Activated CD4-positive, alpha-beta T cell treated with anti-CD3 and anti-CD28 coated beads for 4 hours (primary cell): ENCODE measurements at regions not wholly inside any gene's neighbourhood (a gene's known extent, or its start where the extent isn't known, plus 50 kb on each side); places are given as distances from the start of the nearest gene placed in this dataset.

Experiments
- DNase-seq, 2 donors: peaks; one replicate each; pipeline ENCODE4 v3.0.0-alpha.2; 2020

DNA sequence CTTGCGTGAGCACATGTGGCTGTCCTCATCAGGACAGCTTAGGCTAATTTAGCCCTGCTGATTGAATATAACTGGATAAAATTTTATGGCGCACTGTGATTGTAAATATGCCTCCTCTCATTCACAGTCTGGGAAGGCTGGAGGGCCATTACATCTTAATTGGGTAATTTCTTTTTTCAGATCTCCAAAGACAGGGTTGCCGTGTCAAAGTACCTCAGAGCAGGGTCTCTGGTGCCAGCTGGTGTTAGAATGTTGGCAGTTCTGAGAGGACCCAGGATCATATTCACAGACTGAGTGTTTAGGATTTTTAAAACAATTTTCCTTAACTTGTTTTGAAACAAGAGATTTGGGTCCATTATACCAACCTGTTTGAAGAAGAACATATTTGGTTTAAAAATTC lies 455.7 kb upstream of the TLE4 start:
- no peak for DNase-seq

DNA sequence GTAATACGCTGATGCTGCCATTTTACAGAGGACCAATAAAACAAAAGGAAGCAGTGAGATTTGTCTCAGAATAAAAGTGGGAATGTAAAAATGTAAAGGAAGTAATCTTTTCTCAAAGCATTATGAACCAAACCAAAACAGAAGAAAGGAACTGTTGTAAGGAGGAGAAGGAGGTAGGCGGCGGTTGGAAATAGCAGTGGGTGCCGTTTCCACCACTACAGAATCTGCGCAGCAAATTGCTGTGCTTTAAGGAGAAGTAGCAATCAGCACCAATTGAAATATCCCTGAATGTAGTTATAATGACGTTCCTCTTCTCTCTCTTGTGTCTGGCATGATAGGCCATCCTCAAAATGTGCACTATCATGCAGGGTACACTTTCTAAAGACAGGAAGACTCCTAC lies 455.1 kb upstream of the TLE4 start:
- no peak for DNase-seq

- DNase-seq = no peak
Measured at GRCh38 chr9:79120533-79120932, 451.2 kb upstream of the TLE4 start.

DNA sequence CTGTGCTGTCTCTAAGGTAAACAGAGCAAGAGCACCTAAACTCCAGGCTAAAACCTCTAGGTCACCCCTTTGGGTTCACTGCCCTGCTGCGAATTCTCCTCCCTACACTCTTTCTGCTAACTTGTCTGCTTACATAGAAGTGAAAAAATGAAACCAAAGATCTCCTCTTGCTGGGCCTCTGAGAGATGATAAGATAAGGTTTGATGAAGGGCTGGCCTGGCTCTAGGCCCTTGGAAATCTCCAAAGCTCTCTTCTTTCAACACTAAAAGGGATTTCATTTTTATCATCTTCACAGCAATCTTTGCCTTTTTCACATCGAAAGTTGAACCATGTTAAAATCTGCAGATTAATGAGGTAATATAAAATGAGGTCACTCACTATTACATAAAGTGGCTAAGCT lies 450.8 kb upstream of the TLE4 start:
- no peak for DNase-seq

GRCh38 chr9:79123415-79123814 lies 448.4 kb upstream of the TLE4 start:
- DNase-seq = no peak

GRCh38 chr9:79127661-79128060 lies 444.1 kb upstream of the TLE4 start:
- DNase-seq = no peak

GRCh38 chr9:79129865-79130480 lies 441.8 kb upstream of the TLE4 start:
- peak in 1 of 2 donors; percentile 1 for DNase-seq

GRCh38 chr9:79131246-79131774 lies 440.5 kb upstream of the TLE4 start:
- no peak for DNase-seq

GRCh38 chr9:79131824-79132377 lies 439.9 kb upstream of the TLE4 start:
- no peak for DNase-seq

GRCh38 chr9:79134654-79135053 lies 437.1 kb upstream of the TLE4 start:
- DNase-seq = no peak

GRCh38 chr9:79135681-79136415 lies 435.9 kb upstream of the TLE4 start:
- DNase-seq = no peak

DNA sequence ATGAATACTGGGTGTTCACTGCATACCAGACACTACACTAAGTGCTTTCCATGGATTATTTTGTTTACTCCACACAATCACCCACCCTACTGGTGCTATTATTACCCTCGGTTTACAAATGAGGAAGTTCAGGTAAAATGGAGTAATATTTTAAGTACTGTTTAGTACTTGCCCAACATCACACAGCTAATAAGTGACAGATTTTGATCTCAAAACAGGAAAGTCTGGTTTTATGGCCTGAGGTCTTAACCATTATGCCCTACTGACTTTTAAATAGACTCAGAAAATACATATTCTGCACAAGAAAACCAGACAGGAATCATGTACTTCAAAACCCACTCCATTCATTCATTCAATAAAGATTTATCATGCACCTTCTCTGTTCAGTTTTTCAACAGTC lies 431.0 kb upstream of the TLE4 start:
- no peak for DNase-seq

DNA sequence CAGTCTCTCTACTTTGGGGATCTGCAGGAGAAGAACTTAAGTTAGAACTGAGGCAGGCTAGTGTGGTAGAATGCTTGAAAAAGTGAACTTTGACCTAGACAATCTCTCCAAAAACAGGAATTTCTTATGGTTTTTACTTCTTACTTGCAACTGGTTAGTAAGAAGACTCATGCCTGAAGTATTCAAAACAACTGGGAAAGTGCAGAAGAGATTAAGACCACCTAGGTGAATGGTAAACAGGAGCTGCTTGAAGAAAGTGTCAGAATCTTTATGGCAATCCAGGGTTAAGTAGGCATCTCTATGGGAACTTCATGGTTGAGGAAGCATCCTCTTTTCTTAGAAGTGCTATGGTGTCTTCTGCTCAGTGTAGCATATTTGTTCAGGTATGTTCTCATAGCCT lies 428.6 kb upstream of the TLE4 start:
- no peak for DNase-seq

DNA sequence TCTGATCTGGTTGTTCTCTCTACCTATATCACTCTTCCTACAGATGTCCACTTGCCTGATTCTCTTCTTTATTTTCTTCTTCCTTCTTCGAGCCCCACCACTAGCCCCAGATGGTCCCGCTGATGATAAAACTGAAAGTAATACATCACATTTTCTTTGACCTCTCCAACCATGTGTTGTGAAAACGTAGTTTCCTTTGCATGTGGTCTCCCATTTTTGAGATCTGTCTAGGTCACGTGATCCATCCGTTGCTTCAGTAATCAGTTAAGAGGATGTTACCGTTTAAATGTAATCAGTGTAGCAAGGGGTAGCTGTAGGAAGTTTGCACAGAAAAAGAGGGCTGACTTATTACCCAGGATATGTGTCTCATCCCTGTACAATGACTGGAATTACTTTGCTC lies 426.3 kb upstream of the TLE4 start:
- no peak for DNase-seq

DNA sequence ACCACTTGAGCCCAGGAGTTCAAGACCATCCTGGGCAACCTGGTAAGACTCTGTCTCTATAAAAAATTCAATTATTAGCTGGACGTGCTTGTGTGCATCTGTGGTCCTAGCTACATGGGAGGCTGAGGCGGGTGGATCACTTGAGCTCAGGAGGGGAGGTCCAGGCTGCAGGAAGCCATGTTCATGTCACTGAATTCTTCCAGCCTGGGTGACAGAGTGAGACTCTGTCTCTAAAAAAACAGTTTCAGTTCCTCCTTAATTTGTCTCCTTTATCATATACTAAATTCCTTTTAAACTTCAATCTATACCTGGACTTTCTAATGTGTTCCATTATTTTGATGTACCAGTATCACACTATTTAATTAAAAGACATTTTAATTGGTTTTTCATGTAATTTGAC lies 422.2 kb upstream of the TLE4 start:
- no peak for DNase-seq

- no peak for DNase-seq
Measured at GRCh38 chr9:79151791-79152190, 420.0 kb upstream of the TLE4 start.

- DNase-seq = no peak
Measured at GRCh38 chr9:79152306-79152705, 419.5 kb upstream of the TLE4 start.

DNA sequence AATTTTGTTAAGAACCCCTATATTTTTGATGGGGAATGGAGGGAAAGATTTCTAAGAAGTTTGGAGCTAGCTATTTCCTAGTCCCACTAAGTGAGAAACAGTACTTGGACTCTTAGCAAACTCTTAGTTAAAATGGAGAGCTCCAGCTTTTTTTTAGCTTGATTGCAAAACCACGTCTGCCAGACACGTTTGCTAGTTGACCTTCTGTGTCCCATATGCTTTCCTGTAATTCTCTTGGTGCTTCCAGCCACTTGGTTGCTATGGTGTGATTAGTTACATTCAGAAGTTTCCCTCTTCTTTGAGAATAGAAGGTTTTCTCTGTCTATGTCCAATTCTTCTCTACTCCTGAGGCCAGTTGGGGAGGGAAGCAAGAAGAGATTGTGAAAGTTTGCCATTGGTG lies 417.0 kb upstream of the TLE4 start:
- DNase-seq = no peak

- no peak for DNase-seq
Measured at GRCh38 chr9:79155308-79155707, 416.5 kb upstream of the TLE4 start.

DNA sequence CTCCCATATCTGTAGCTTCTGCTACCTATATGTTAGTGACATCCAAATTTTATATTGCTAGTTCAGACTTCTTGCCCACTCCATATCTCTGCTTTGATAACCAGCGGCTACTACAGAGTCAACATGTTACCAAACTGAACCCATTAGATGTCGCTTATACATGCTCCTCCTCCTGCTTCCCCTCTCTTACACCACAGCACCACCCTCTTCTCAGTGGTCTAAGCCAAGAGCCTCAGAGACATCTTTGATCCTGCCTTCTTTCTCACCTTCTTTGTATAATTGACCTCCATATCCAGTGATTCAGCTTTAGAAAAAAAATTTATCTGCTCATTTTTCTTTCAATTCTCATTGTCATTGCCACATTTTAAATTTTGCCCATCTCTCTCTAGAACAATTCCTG lies 408.2 kb upstream of the TLE4 start:
- no peak for DNase-seq

- DNase-seq = no peak
Measured at GRCh38 chr9:79164406-79164805, 407.4 kb upstream of the TLE4 start.

DNA sequence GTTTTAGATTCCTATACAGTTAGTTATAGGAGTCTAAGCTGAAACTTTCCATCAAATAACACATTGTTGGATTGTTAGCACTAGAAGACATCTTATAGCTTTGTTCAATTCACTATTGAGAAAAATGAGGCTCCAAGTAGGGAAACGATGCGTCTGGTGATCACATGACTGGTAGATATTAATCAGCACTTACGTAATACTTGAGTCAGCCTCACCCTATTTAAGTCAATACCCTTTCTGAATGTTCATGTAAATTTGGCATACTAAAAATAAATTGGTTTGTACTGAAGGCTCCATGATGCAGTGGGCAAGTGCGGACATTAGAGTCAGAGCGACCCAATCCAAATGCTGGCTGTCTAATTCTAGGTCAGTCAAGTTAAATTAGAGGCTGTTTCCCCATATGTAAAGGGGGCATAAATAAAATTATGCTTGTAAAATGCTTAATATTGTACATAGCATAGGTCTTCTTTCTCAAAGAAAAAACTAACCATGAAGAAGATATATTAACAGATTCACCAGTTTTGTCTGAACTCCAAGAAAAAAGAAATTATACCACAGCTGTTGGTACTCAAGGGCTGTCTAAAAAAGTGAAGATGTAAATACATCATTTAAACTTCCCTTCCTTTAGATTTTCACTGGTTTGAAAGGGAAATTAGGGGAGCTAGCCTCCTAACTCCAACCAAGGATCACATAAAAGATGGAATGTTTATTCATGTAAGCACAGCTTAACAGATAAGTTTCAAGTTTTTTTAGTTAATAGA lies 406.6 kb upstream of the TLE4 start:
- no peak for DNase-seq

DNA sequence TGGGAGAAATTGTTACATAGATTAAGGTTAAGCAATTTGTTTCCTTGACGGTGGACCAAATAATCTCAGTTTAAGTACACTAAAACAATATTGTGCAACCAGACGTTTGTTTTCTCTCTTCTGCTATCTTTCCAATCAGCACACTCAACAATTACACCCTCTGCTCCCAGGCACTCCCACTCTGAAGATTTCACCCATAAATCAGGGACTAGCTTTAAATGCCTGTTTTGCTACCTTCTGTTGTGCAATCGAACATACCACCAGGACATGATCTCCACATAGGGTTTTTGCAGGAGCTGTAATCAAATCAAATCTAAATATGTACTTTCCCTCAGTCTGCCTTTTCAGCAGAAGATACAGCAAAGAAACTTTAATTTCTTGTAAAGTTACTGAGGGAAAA lies 405.8 kb upstream of the TLE4 start:
- DNase-seq = no peak

DNA sequence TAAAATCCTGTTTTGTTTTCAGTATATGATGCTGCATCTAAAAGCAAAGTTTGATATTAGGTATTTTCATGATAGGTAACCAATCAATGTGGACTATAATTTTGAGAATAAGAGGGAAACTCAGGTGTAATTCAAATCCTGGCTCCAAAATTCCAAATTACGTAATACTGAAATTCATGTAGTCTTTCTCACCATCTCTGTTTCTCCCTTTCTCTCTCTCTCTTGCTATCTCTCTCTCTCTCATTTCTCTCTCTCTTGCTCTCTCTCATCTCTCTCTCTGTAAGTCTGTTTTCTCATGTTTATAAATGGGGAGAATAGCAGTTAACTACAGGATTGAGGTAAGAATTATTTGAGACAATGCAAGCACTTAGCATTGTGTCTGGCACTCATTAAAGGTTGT lies 401.1 kb upstream of the TLE4 start:
- DNase-seq = no peak
